DMS 273 treated with DMSO at 0.1 percent for 48 hours (cell line): ENCODE measurements at regions not wholly inside any gene's neighbourhood (a gene's known extent, or its start where the extent isn't known, plus 50 kb on each side); places are given as distances from the start of the nearest gene placed in this dataset.

Experiments
- DNase-seq: peaks from one replicate; lab custom pipeline; 2025; lab: John Stamatoyannopoulos, UW

GRCh38 chr14:98608071-98609060 lies 663.6 kb downstream of the BCL11B start:
- no peak for DNase-seq

- DNase-seq, result no peak
Measured at GRCh38 chr14:98612434-98613200, 659.4 kb downstream of the BCL11B start.

- DNase-seq, result no peak
Measured at GRCh38 chr14:98614741-98615140, 657.3 kb downstream of the BCL11B start.

GRCh38 chr14:98622208-98623051 lies 649.6 kb downstream of the BCL11B start:
- no peak for DNase-seq

- no peak for DNase-seq
Measured at GRCh38 chr14:98623788-98624415, 648.1 kb downstream of the BCL11B start.

GRCh38 chr14:98633380-98633779 lies 638.6 kb downstream of the BCL11B start:
- no peak for DNase-seq

- DNase-seq, result no peak
Measured at GRCh38 chr14:98634043-98634820, 637.8 kb downstream of the BCL11B start.

GRCh38 chr14:98638366-98638765 lies 633.6 kb downstream of the BCL11B start:
- DNase-seq, result no peak

GRCh38 chr14:98647754-98648153 lies 624.2 kb downstream of the BCL11B start:
- no peak for DNase-seq

- DNase-seq, result no peak
Measured at GRCh38 chr14:98651037-98651436, 621.0 kb downstream of the BCL11B start.

- no peak for DNase-seq
Measured at GRCh38 chr14:98665007-98665406, 607.0 kb downstream of the BCL11B start.

- no peak for DNase-seq
Measured at GRCh38 chr14:98666545-98666944, 605.5 kb downstream of the BCL11B start.

GRCh38 chr14:98682033-98682432 lies 590.0 kb downstream of the BCL11B start:
- no peak for DNase-seq

- DNase-seq, result no peak
Measured at GRCh38 chr14:98682726-98683125, 589.3 kb downstream of the BCL11B start.

GRCh38 chr14:98684468-98684867 lies 587.5 kb downstream of the BCL11B start:
- no peak for DNase-seq

- no peak for DNase-seq
Measured at GRCh38 chr14:98685725-98686124, 586.3 kb downstream of the BCL11B start.

GRCh38 chr14:98688446-98688845 lies 583.6 kb downstream of the BCL11B start:
- DNase-seq, result no peak

- DNase-seq, result no peak
Measured at GRCh38 chr14:98689951-98690350, 582.0 kb downstream of the BCL11B start.

- DNase-seq, result no peak
Measured at GRCh38 chr14:98692832-98693231, 579.2 kb downstream of the BCL11B start.

- no peak for DNase-seq
Measured at GRCh38 chr14:98694541-98694940, 577.5 kb downstream of the BCL11B start.

- no peak for DNase-seq
Measured at GRCh38 chr14:98695809-98696208, 576.2 kb downstream of the BCL11B start.
